A673 (cell line): ENCODE measurements at regions not wholly inside any gene's neighbourhood (a gene's known extent, or its start where the extent isn't known, plus 50 kb on each side); places are given as distances from the start of the nearest gene placed in this dataset.

ENCODE experiments used
- EZH2 ChIP-seq: fragments of 200-600 bp; sonication (generic); IDR thresholded peaks from 2 replicates; pipeline ENCODE4 v1.6.1; 2017; ENCODE audit warnings: borderline replicate concordance, low read depth, mild to moderate bottlenecking, mixed read lengths, antibody characterized with exemption, low read length; ENCODE audit not compliant: poor library complexity, severe bottlenecking
- TF ChIP-seq, protein P1 (sequence below): fragments of 300-800, 200-600 bp; sonication (generic); conservative IDR thresholded peaks from 2 replicates; pipeline ENCODE4 v1.5.1; 2017; ENCODE audit warnings: low read depth, mild to moderate bottlenecking, antibody characterized with exemption, low read length, moderate library complexity, mixed read lengths

GRCh38 chr2:100692381-100692780 is 127.6 kb upstream of the NPAS2 start:
- TF ChIP-seq, protein P1, sequence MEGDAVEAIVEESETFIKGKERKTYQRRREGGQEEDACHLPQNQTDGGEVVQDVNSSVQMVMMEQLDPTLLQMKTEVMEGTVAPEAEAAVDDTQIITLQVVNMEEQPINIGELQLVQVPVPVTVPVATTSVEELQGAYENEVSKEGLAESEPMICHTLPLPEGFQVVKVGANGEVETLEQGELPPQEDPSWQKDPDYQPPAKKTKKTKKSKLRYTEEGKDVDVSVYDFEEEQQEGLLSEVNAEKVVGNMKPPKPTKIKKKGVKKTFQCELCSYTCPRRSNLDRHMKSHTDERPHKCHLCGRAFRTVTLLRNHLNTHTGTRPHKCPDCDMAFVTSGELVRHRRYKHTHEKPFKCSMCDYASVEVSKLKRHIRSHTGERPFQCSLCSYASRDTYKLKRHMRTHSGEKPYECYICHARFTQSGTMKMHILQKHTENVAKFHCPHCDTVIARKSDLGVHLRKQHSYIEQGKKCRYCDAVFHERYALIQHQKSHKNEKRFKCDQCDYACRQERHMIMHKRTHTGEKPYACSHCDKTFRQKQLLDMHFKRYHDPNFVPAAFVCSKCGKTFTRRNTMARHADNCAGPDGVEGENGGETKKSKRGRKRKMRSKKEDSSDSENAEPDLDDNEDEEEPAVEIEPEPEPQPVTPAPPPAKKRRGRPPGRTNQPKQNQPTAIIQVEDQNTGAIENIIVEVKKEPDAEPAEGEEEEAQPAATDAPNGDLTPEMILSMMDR: no peak
- TF ChIP-seq EZH2: no peak
